Spleen (tissue), 7 donors: ENCODE measurements at regions not wholly inside any gene's neighbourhood (a gene's known extent, or its start where the extent isn't known, plus 50 kb on each side); places are given as distances from the start of the nearest gene placed in this dataset.

Experiments used
- POLR2A ChIP-seq, 3 donors: fragments of 450-650 bp; IDR thresholded peaks; one replicate each; pipeline ENCODE4 v1.5.1; 2017; ENCODE audit warnings: antibody characterized with exemption in 3 of 3, mild to moderate bottlenecking in 1 of 3
- TF ChIP-seq, protein P1 (sequence below), 11 experiments: fragments of 200-600 bp in 7 of 11; fragments of 450-650 bp in 4 of 11; sonication (generic) in 4 of 11; IDR thresholded peaks in 8 of 11; conservative IDR thresholded peaks in 3 of 11; 1 replicate in 7 of 11; 2 replicates in 4 of 11; pipeline versions ENCODE4 v1.4.0 to v1.8.0; 2016 to 2021; ENCODE audit warnings: antibody characterized with exemption in 11 of 11, inconsistent platforms in 4 of 11, mild to moderate bottlenecking in 1 of 11
- donor health status: DM: no; HTN: no; CAD: no; lungs with moderate emphysema.
- donor health status: DM: no; HTN: no; CAD: no.
- donor health status: DM: no; HTN: no; CAD: no.

DNA sequence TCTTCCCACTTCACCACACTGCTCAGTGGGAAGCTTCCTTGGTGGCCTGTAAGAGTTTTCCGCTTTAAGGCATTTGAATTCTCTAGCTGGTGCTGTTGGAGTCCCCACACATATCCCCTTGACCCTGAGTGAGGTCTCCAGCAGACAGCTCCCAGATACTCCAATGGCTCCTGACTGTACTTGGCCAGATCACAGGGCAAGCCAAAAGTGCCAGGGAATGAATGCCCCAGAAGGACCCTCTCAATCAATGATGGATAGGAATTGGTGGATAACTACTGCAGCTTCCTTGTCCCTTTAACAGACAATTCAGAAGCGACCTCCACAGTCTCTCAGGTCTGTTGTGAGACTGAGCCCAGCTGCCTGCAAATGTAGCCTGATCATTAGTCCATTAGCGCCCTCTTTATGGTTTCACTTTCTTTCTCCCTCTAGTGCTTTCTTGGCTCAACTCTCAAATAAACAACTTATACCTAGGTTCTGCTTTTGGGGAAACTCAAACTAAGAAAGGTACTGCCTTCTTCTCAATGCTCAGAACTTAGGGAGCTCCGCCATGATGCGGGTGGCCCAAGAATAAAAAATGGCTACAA is 283.0 kb downstream of the TCF7L2 start:
- no peak for TF ChIP-seq POLR2A (IDR thresholded peaks at IDR 0.05)
- TF ChIP-seq, protein P1, sequence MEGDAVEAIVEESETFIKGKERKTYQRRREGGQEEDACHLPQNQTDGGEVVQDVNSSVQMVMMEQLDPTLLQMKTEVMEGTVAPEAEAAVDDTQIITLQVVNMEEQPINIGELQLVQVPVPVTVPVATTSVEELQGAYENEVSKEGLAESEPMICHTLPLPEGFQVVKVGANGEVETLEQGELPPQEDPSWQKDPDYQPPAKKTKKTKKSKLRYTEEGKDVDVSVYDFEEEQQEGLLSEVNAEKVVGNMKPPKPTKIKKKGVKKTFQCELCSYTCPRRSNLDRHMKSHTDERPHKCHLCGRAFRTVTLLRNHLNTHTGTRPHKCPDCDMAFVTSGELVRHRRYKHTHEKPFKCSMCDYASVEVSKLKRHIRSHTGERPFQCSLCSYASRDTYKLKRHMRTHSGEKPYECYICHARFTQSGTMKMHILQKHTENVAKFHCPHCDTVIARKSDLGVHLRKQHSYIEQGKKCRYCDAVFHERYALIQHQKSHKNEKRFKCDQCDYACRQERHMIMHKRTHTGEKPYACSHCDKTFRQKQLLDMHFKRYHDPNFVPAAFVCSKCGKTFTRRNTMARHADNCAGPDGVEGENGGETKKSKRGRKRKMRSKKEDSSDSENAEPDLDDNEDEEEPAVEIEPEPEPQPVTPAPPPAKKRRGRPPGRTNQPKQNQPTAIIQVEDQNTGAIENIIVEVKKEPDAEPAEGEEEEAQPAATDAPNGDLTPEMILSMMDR (IDR thresholded peaks at IDR 0.05 in 8 of 11, conservative IDR thresholded peaks at IDR 0.05 in 3 of 11), result no peak
